GM12878 (cell line): ENCODE measurements at regions not wholly inside any gene's neighbourhood (a gene's known extent, or its start where the extent isn't known, plus 50 kb on each side); places are given as distances from the start of the nearest gene placed in this dataset.

Source experiments
- ATAC-seq: fragments of 200-7000 bp; cut with Tn5 transposase; 3 replicates; pipeline ENCODE4 v1.9.1; 2020; ENCODE audit warnings: mild to moderate bottlenecking, moderate library complexity
- BruUV-seq: library from RNA; stranded (reverse); fragments of 400-500 nt; replicated peaks from 2 replicates; lab custom pipeline; 2021; lab: Mats Ljungman, UMichigan
- CTCF ChIA-PET: fragments of 300-600 bp; sonication (Branson Sonifier 250); formaldehyde crosslinking; extraction: SDS; loops from one replicate; lab custom pipeline; 2021; ENCODE audit warnings: inconsistent platforms; lab: Yijun Ruan, JAX
- POLR2A ChIA-PET: fragments of 350-600 bp; formaldehyde crosslinking; extraction: SDS; loops from one replicate; lab custom pipeline; 2021; ENCODE audit warnings: inconsistent platforms; lab: Charles Lee
- RAD21 ChIA-PET: fragments of 300-600 bp; sonication (Branson Sonifier 250); formaldehyde crosslinking; loops from one replicate; lab custom pipeline; 2023; ENCODE audit warnings: antibody characterized with exemption; ENCODE audit not compliant: unreplicated experiment; lab: Charles Lee
- SMC1A ChIA-PET: fragments of 300-600 bp; sonication (Branson Sonifier 250); formaldehyde crosslinking; loops from one replicate; lab custom pipeline; 2023; ENCODE audit not compliant: unreplicated experiment, uncharacterized antibody; lab: Charles Lee
- DNase-seq: peaks from one replicate; pipeline ENCODE4 v3.0.0-alpha.2; 2011; ENCODE audit warnings: low read depth, low spot score
- FAIRE-seq: peaks from 3 replicates; lab custom pipeline; 2011; peaks lifted over from hg19 to GRCh38; lab: Jason Lieb, UNC
- H2AFZ ChIP-seq: 2 replicates; pipeline ENCODE4 v1.6.0; 2011; ENCODE audit warnings: low read depth, low read length, control low read depth; ENCODE audit not compliant: control insufficient read depth
- H3K27ac ChIP-seq: 2 replicates; pipeline ENCODE4 v1.5.1; 2011; ENCODE audit warnings: control low read depth; ENCODE audit not compliant: control insufficient read depth, insufficient read depth
- H3K27me3 ChIP-seq, 2 experiments: replicated peaks in 1 of 2; 2 replicates each; pipeline versions ENCODE4 v1.6.0 to v1.6.1; 2011; ENCODE audit warnings: low read length in 1 of 2; ENCODE audit not compliant: control insufficient read depth in 2 of 2, insufficient read depth in 2 of 2
- H3K36me3 ChIP-seq, 2 experiments: 2 replicates each; pipeline ENCODE4 v1.5.1; 2011; ENCODE audit warnings: low read length in 1 of 2; ENCODE audit not compliant: control insufficient read depth in 2 of 2, insufficient read depth in 2 of 2
- H3K4me1 ChIP-seq: 2 replicates; pipeline ENCODE4 v1.6.1; 2011; ENCODE audit warnings: mild to moderate bottlenecking, low read length, moderate library complexity, mixed read lengths; ENCODE audit not compliant: control insufficient read depth, insufficient read depth
- H3K4me2 ChIP-seq: 2 replicates; pipeline ENCODE4 v1.6.0; 2011; ENCODE audit warnings: control low read depth; ENCODE audit not compliant: control insufficient read depth, insufficient read depth
- H3K4me3 ChIP-seq: fragments of 200-600 bp; sonication (generic); 2 replicates; pipeline ENCODE4 v1.5.1; 2016
- H3K79me2 ChIP-seq: 2 replicates; pipeline ENCODE4 v1.6.0; 2011; ENCODE audit warnings: low read length; ENCODE audit not compliant: control insufficient read depth, insufficient read depth
- H3K9ac ChIP-seq: 2 replicates; pipeline ENCODE4 v1.8.0; 2011; ENCODE audit warnings: low read length, control low read depth, mixed read lengths; ENCODE audit not compliant: control insufficient read depth, insufficient read depth
- H3K9me3 ChIP-seq: replicated peaks from 3 replicates; pipeline ENCODE4 v1.5.1; 2011; ENCODE audit warnings: mild to moderate bottlenecking, low read length; ENCODE audit not compliant: control insufficient read depth, insufficient read depth
- H4K20me1 ChIP-seq: 2 replicates; pipeline ENCODE4 v1.6.0; 2011; ENCODE audit not compliant: control insufficient read depth, insufficient read depth
- CHD2 ChIP-seq: IDR thresholded peaks from 2 replicates; pipeline ENCODE4 v1.6.1; 2011; ENCODE audit warnings: low read depth, low read length, improper control_type of control experiment, borderline replicate concordance
- EGR1 ChIP-seq, 2 experiments: IDR thresholded peaks; 1 replicate in 1 of 2; 2 replicates in 1 of 2; pipeline ENCODE4 v1.6.1; 2011 to 2012; ENCODE audit warnings: low read depth in 2 of 2, low read length in 2 of 2, borderline replicate concordance in 1 of 2, mild to moderate bottlenecking in 1 of 2, moderate library complexity in 1 of 2
- HDGF ChIP-seq: fragments of 450-650 bp; IDR thresholded peaks from 2 replicates; pipeline ENCODE4 v1.6.1; 2016; ENCODE audit warnings: antibody characterized with exemption
- MYB ChIP-seq: fragments of 150-350 bp; IDR thresholded peaks from 2 replicates; pipeline ENCODE4 v1.6.1; 2014; ENCODE audit warnings: mild to moderate bottlenecking, low read depth, low read length, borderline replicate concordance
- SMAD1 ChIP-seq: fragments of 450-650 bp; IDR thresholded peaks from 2 replicates; pipeline ENCODE4 v1.6.1; 2018; ENCODE audit warnings: mild to moderate bottlenecking, low read depth; ENCODE audit not compliant: partially characterized antibody
- SMARCA5 ChIP-seq: fragments of 450-650 bp; IDR thresholded peaks from 2 replicates; pipeline ENCODE4 v1.6.1; 2017; ENCODE audit warnings: mild to moderate bottlenecking
- SPI1 ChIP-seq: IDR thresholded peaks from 2 replicates; pipeline ENCODE4 v1.6.1; 2011; ENCODE audit warnings: low read depth, mild to moderate bottlenecking, low read length, moderate library complexity, borderline replicate concordance; ENCODE audit not compliant: insufficient read depth
- SUZ12 ChIP-seq: fragments of 200-600 bp; sonication (generic); IDR thresholded peaks from one replicate; pipeline ENCODE4 v1.6.1; 2018; ENCODE audit warnings: antibody characterized with exemption, mild to moderate bottlenecking; ENCODE audit not compliant: unreplicated experiment
- ZNF384 ChIP-seq: IDR thresholded peaks from 2 replicates; pipeline ENCODE4 v1.6.1; 2012; ENCODE audit warnings: low read depth, mild to moderate bottlenecking, low read length, improper control_type of control experiment, borderline replicate concordance
- WGBS: methylation state at CpG from one replicate; pipeline ENCODE4 v1.1.6; 2016; ENCODE audit warnings: low lambda C conversion rate; ENCODE audit not compliant: insufficient replicate concordance, insufficient coverage; ENCODE audit errors: missing lambda C conversion rate; 5-methylcytosine and 5-hydroxymethylcytosine counted together
- in situ Hi-C: fragments of 300-500 bp; cut with MboI; formaldehyde crosslinking; loops from 9 replicates; pipeline ENCODE4 v1.14.3; 2018; ENCODE audit warnings: mixed read lengths
- intact Hi-C: fragments of 100-400 bp; cut with micrococcal nuclease; formaldehyde crosslinking; loops from one replicate; pipeline ENCODE4 v1.14.2; 2022; ENCODE audit not compliant: unreplicated experiment
- TF ChIP-seq, protein P1 (sequence below): fragments of 450-650 bp; IDR thresholded peaks from 2 replicates; pipeline ENCODE4 v1.6.1; 2017; ENCODE audit warnings: mild to moderate bottlenecking, moderate library complexity
- TF ChIP-seq, protein P2 (sequence below): IDR thresholded peaks from 2 replicates; pipeline ENCODE4 v1.6.1; 2011; ENCODE audit warnings: borderline replicate concordance, low read depth, mild to moderate bottlenecking, moderate library complexity, mixed read lengths, low read length; ENCODE audit not compliant: insufficient read depth; ENCODE audit errors: extremely low read length
- TF ChIP-seq, protein P3 (sequence below): IDR thresholded peaks from 2 replicates; pipeline ENCODE4 v1.6.1; 2012; ENCODE audit warnings: low read depth, low read length, improper control_type of control experiment
- TF ChIP-seq, protein P4 (sequence below): IDR thresholded peaks from 2 replicates; pipeline ENCODE4 v1.6.1; 2012; ENCODE audit warnings: low read length, inconsistent platforms
- TF ChIP-seq, protein P5 (sequence below): fragments of 450-650 bp; IDR thresholded peaks from 2 replicates; pipeline ENCODE4 v1.6.1; 2018; ENCODE audit warnings: borderline replicate concordance, mild to moderate bottlenecking; ENCODE audit not compliant: partially characterized antibody

DNA sequence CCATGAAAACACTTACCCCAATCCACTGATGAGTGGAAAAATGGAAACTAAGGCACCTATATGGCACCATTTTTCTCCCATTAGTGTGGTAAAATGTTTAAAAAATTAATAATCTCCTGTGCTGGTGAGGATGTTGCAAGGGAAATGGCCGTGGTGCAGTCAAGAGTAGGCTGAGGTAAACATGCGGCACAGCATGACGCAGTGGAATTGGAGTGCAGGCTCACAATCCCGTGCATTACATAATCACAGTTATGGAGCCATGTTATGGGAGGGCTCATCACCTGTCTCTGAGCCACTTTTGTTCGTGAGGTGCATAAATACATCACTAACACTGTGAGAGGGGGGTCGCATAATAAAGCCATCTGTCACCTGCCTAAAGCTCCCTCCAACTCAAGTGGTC is 164.4 kb upstream of the XYLT1 start:
- H3K9ac ChIP-seq, result no peak overlapping the region
- no peak overlapping the region for H3K4me2 ChIP-seq
- no peaks in the 10 kb centered on the region for H4K20me1 ChIP-seq
- no TSS peak for BruUV-seq
- ChIA-PET RAD21 (interaction anchor here (0.6 kb wide), 1 partner anchor 32 kb away, joined by 3 read pairs; no protein-coding TSS in a partner anchor), SMC1A (no interaction called here), CTCF (no interaction called here), POLR2A (no interaction called here)
- no peaks in the 10 kb centered on the region for H3K79me2 ChIP-seq
- no peaks in the 10 kb centered on the region; the same call in 2 of the 3 replicates for H3K9me3 ChIP-seq
- in situ Hi-C loops (no loop called here), intact Hi-C loops (no loop called here)
- WGBS, result 42% methylated on average over 6 of the region's 6 CpGs
- FAIRE-seq (no peak), ATAC-seq (no peak), DNase-seq (no peak)
- H3K4me3 ChIP-seq, result no peak overlapping the region
- H3K36me3 ChIP-seq, result no peaks in the 10 kb centered on the region
- H2AFZ ChIP-seq, result no peak overlapping the region
- H3K27ac ChIP-seq, result no peak overlapping the region
- no peaks in the 10 kb centered on the region for H3K27me3 ChIP-seq
- H3K4me1 ChIP-seq, result no peaks in the 10 kb centered on the region
- TF ChIP-seq SMARCA5, result no peak
- TF ChIP-seq, protein P1, sequence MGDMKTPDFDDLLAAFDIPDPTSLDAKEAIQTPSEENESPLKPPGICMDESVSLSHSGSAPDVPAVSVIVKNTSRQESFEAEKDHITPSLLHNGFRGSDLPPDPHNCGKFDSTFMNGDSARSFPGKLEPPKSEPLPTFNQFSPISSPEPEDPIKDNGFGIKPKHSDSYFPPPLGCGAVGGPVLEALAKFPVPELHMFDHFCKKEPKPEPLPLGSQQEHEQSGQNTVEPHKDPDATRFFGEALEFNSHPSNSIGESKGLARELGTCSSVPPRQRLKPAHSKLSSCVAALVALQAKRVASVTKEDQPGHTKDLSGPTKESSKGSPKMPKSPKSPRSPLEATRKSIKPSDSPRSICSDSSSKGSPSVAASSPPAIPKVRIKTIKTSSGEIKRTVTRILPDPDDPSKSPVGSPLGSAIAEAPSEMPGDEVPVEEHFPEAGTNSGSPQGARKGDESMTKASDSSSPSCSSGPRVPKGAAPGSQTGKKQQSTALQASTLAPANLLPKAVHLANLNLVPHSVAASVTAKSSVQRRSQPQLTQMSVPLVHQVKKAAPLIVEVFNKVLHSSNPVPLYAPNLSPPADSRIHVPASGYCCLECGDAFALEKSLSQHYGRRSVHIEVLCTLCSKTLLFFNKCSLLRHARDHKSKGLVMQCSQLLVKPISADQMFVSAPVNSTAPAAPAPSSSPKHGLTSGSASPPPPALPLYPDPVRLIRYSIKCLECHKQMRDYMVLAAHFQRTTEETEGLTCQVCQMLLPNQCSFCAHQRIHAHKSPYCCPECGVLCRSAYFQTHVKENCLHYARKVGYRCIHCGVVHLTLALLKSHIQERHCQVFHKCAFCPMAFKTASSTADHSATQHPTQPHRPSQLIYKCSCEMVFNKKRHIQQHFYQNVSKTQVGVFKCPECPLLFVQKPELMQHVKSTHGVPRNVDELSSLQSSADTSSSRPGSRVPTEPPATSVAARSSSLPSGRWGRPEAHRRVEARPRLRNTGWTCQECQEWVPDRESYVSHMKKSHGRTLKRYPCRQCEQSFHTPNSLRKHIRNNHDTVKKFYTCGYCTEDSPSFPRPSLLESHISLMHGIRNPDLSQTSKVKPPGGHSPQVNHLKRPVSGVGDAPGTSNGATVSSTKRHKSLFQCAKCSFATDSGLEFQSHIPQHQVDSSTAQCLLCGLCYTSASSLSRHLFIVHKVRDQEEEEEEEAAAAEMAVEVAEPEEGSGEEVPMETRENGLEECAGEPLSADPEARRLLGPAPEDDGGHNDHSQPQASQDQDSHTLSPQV, result no peak
- TF ChIP-seq MYB, result no peak
- TF ChIP-seq, protein P2, sequence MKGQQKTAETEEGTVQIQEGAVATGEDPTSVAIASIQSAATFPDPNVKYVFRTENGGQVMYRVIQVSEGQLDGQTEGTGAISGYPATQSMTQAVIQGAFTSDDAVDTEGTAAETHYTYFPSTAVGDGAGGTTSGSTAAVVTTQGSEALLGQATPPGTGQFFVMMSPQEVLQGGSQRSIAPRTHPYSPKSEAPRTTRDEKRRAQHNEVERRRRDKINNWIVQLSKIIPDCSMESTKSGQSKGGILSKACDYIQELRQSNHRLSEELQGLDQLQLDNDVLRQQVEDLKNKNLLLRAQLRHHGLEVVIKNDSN, result no peak
- TF ChIP-seq, protein P3, sequence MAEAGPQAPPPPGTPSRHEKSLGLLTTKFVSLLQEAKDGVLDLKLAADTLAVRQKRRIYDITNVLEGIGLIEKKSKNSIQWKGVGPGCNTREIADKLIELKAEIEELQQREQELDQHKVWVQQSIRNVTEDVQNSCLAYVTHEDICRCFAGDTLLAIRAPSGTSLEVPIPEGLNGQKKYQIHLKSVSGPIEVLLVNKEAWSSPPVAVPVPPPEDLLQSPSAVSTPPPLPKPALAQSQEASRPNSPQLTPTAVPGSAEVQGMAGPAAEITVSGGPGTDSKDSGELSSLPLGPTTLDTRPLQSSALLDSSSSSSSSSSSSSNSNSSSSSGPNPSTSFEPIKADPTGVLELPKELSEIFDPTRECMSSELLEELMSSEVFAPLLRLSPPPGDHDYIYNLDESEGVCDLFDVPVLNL, result no peak
- TF ChIP-seq, protein P4, sequence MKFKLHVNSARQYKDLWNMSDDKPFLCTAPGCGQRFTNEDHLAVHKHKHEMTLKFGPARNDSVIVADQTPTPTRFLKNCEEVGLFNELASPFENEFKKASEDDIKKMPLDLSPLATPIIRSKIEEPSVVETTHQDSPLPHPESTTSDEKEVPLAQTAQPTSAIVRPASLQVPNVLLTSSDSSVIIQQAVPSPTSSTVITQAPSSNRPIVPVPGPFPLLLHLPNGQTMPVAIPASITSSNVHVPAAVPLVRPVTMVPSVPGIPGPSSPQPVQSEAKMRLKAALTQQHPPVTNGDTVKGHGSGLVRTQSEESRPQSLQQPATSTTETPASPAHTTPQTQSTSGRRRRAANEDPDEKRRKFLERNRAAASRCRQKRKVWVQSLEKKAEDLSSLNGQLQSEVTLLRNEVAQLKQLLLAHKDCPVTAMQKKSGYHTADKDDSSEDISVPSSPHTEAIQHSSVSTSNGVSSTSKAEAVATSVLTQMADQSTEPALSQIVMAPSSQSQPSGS, result no peak
- TF ChIP-seq CHD2, result no peak
- TF ChIP-seq SPI1, result no peak
- no peak for TF ChIP-seq SMAD1
- no peak for TF ChIP-seq SUZ12
- no peak for TF ChIP-seq EGR1 (IDR thresholded peaks at IDR 0.05; ENCODE audit: borderline replicate concordance in 1 of 2, low read depth in 2 of 2, low read length in 2 of 2)
- TF ChIP-seq, protein P5, sequence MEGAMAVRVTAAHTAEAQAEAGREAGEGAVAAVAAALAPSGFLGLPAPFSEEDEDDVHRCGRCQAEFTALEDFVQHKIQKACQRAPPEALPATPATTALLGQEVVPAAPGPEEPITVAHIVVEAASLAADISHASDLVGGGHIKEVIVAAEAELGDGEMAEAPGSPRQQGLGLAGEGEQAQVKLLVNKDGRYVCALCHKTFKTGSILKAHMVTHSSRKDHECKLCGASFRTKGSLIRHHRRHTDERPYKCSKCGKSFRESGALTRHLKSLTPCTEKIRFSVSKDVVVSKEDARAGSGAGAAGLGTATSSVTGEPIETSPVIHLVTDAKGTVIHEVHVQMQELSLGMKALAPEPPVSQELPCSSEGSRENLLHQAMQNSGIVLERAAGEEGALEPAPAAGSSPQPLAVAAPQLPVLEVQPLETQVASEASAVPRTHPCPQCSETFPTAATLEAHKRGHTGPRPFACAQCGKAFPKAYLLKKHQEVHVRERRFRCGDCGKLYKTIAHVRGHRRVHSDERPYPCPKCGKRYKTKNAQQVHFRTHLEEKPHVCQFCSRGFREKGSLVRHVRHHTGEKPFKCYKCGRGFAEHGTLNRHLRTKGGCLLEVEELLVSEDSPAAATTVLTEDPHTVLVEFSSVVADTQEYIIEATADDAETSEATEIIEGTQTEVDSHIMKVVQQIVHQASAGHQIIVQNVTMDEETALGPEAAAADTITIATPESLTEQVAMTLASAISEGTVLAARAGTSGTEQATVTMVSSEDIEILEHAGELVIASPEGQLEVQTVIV, result no peak
- no peak for TF ChIP-seq ZNF384
- no peak for TF ChIP-seq HDGF
